ENCODE measurements at regions not wholly inside any gene's neighbourhood (a gene's known extent, or its start where the extent isn't known, plus 50 kb on each side); places are given as distances from the start of the nearest gene placed in this dataset.

GRCh38 chr12:75706786-75707605 lies 195.6 kb upstream of the KRR1 start (continued):
- TF ChIP-seq ZBTB26 (CRISPR knock-in tag; IDR thresholded peaks at IDR 0.05) = no peak
- no peak for TF ChIP-seq MLX (CRISPR knock-in tag; conservative IDR thresholded peaks at IDR 0.05)
- no peak for TF ChIP-seq PKNOX1 (IDR thresholded peaks at IDR 0.05)
- no peak for TF ChIP-seq ZNF143 (CRISPR knock-in tag; IDR thresholded peaks at IDR 0.05)
- no peak for TF ChIP-seq CBX8 (IDR thresholded peaks at IDR 0.05; ENCODE audit: borderline replicate concordance, extremely low read depth, low read depth, low read length, poor library complexity, severe bottlenecking)
